Ovary (tissue), 7 donors: ENCODE measurements at regions not wholly inside any gene's neighbourhood (a gene's known extent, or its start where the extent isn't known, plus 50 kb on each side); places are given as distances from the start of the nearest gene placed in this dataset.

Source experiments
- DNase-seq, 5 donors: peaks; one replicate each; pipeline ENCODE4 v3.0.0-alpha.2; 2019 to 2020
- H3K27ac ChIP-seq, 2 donors: fragments of 200-600 bp; one replicate each; pipeline versions ENCODE4 v1.5.1 to v1.8.0; 2019 to 2022
- H3K27me3 ChIP-seq: fragments of 200-600 bp; one replicate; pipeline ENCODE4 v1.8.0; 2022
- H3K36me3 ChIP-seq: fragments of 200-600 bp; sonication (generic); one replicate; pipeline ENCODE4 v1.5.1; 2019
- H3K4me1 ChIP-seq: one replicate; pipeline ENCODE4 v1.8.1; 2013; ENCODE audit warnings: mild to moderate bottlenecking, moderate library complexity; ENCODE audit not compliant: insufficient read depth
- H3K4me3 ChIP-seq: fragments of 200-600 bp; sonication (generic); one replicate; pipeline ENCODE4 v1.5.1; 2017
- H3K9me3 ChIP-seq, 2 donors: fragments of 200-600 bp in 1 of 2; sonication (generic) in 1 of 2; one replicate each; pipeline versions ENCODE4 v1.5.1 to v1.8.1; 2013 to 2019; ENCODE audit warnings: mild to moderate bottlenecking in 1 of 2, moderate library complexity in 1 of 2
- EP300 ChIP-seq: sonication (generic); formaldehyde crosslinking; IDR thresholded peaks from one replicate; pipeline ENCODE4 v1.6.1; 2017; ENCODE audit warnings: antibody characterized with exemption
- POLR2A ChIP-seq: fragments of 450-650 bp; IDR thresholded peaks from one replicate; pipeline ENCODE4 v1.6.1; 2017; ENCODE audit warnings: antibody characterized with exemption, mild to moderate bottlenecking, moderate library complexity
- WGBS, 3 donors: extraction: QIAGEN DNeasy Blood & Tissue Kit in 1 of 3; methylation state at CpG; one replicate each; pipeline versions ENCODE4 v1.1.5 to v1.1.7; 2013 to 2017; 5-methylcytosine and 5-hydroxymethylcytosine counted together
- intact Hi-C, 4 donors: fragments of 100-400 bp; cut with DNase I; formaldehyde crosslinking; loops; one replicate each; pipeline versions ENCODE4 v1.11.0 to v1.15.1; 2022 to 2023
- TF ChIP-seq, protein P1 (sequence below), 3 donors: fragments of 450-650 bp in 2 of 3; fragments of 200-600 bp in 1 of 3; IDR thresholded peaks; one replicate each; pipeline versions ENCODE4 v1.5.1 to v1.8.0; 2016 to 2022; ENCODE audit warnings: antibody characterized with exemption in 3 of 3, mild to moderate bottlenecking in 1 of 3
- donor health status: DM: no; HTN: no; CAD: no; lungs with moderate emphysema.
- donor health status: DM: no; HTN: no; CAD: no.
- donor health status: Bipolar disorder and iron deficiency.
- donor health status: DM: no; HTN: no; CAD: no.
- donor health status: DM: yes; HTN: yes; CAD: no.

DNA sequence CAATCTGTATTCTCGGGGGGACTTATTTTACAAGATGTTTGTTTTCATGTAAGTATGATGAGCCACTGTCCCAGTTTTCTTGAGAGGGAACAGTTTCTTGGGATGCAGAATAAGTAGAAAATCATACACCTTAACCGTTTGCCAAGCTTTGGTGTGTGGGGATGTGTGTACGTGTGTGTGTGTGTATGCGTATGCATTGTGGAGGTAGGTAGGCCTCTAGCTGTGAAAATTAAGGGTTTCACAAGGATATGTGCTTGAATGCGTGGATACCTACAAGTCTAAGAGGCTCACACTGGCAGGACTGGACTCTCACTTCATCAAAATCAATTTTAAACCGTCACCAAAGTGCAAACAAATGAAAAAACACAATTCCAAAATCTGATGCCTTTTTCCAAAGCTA, 204.2 kb upstream of the RBMS1 start:
- intact Hi-C loops = no loop called here
- DNase-seq = no peak
- no peaks in the 10 kb centered on the region for H3K36me3 ChIP-seq
- H3K27me3 ChIP-seq = no peaks in the 10 kb centered on the region
- TF ChIP-seq, protein P1, sequence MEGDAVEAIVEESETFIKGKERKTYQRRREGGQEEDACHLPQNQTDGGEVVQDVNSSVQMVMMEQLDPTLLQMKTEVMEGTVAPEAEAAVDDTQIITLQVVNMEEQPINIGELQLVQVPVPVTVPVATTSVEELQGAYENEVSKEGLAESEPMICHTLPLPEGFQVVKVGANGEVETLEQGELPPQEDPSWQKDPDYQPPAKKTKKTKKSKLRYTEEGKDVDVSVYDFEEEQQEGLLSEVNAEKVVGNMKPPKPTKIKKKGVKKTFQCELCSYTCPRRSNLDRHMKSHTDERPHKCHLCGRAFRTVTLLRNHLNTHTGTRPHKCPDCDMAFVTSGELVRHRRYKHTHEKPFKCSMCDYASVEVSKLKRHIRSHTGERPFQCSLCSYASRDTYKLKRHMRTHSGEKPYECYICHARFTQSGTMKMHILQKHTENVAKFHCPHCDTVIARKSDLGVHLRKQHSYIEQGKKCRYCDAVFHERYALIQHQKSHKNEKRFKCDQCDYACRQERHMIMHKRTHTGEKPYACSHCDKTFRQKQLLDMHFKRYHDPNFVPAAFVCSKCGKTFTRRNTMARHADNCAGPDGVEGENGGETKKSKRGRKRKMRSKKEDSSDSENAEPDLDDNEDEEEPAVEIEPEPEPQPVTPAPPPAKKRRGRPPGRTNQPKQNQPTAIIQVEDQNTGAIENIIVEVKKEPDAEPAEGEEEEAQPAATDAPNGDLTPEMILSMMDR (IDR thresholded peaks at IDR 0.05) = no peak
- TF ChIP-seq POLR2A = no peak
- TF ChIP-seq EP300 = no peak
- no peak overlapping the region for H3K27ac ChIP-seq
- H3K4me1 ChIP-seq = no peaks in the 10 kb centered on the region
- WGBS, 3 donors = 97 to 98% (median 97%) methylated on average over 6 of the region's 6 CpGs
- no peaks in the 10 kb centered on the region for H3K9me3 ChIP-seq
- no peak overlapping the region for H3K4me3 ChIP-seq

DNA sequence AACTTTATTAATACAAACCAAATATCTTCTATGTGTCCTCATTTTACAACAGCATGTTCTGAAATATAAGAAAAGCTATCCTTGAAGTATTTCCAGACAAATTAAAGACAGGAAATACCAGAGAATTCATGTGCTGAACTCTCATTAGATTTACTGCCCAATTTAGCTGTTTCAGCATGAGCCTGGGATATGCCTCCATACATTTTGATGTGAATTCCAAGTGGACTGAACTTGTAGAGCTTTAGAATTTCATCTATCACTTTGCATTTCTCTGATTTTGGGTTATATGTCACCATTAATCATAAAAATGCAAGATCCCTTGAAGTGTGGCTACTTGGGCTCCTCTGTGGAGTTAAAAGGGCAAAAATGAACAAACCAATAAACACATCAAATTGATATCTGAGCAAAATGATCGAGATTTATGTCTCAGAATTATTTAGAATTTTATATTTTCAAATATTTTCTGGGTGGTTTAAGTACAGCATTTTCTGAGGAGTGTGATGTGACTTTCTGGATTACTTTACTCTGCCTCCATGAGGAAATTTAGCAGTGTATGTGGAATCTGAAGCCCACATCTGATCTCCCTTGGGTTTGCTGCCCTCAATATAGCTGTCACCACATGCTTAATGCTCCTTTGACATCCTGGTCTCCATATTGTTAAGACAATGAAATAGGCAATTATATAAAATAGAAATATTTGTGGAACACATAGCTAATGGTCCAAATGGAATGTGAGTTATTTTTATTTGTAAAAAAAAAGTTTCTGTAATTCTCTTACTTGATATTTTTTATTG, 206.6 kb upstream of the RBMS1 start:
- 28 to 58% (median 38%) methylated on average over 1 of the region's 1 CpG for WGBS, 3 donors
- Histone ChIP-seq H3K4me1 (no peaks in the 10 kb centered on the region), H3K27ac (no peak overlapping the region), H3K36me3 (no peaks in the 10 kb centered on the region), H3K27me3 (no peaks in the 10 kb centered on the region), H3K9me3 (no peaks in the 10 kb centered on the region), H3K4me3 (no peak overlapping the region)
- DNase-seq = no peak
- TF ChIP-seq EP300 (no peak), POLR2A (no peak)
- TF ChIP-seq, protein P1 (IDR thresholded peaks at IDR 0.05) = no peak
- intact Hi-C loops = no loop called here

DNA sequence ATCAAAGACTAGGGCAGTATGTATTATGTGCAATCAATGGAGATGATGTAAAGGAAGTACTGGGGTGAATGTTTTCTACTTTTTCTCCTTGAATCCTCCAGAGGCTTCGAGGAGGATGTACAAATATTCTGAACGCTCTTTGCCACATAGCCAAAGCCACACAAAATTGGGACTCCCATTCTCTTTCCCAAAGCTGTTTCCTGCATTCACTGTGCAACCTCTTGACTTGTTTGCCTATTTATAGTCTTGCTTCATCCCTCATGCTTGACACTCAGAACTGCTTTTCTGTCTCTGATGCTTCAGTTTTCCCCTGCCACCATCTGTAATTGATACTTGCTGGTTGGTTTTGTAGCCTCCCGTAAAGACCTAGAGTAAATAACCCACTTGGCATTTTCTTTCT, 208.2 kb upstream of the RBMS1 start:
- Histone ChIP-seq H3K4me3 (no peak overlapping the region), H3K4me1 (no peaks in the 10 kb centered on the region), H3K27ac (no peak overlapping the region), H3K36me3 (no peaks in the 10 kb centered on the region), H3K27me3 (no peaks in the 10 kb centered on the region), H3K9me3 (no peaks in the 10 kb centered on the region)
- intact Hi-C loops = no loop called here
- TF ChIP-seq POLR2A = no peak
- TF ChIP-seq, protein P1 (IDR thresholded peaks at IDR 0.05) = no peak
- no peak for TF ChIP-seq EP300
- WGBS, 3 donors = 55 to 58% (median 56%) methylated on average over 3 of the region's 3 CpGs
- no peak for DNase-seq

DNA sequence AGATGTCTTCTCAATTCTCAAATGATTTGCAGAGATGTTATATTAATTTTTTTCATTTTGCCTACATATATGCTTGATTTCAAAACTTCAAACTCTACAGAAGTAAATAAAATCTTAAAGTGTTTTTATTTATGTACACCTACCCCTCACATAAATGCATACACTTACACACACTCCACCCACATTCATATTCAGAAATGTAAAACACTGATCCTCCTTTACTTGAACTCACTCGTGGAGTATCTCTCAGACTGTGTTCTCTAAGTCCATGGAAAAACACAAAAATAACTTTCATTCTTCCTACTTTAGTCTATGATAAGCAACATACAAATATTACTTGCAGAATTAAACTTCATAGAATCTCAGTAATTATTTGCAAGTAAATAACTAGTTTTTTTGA, 209.1 kb upstream of the RBMS1 start:
- WGBS, 3 donors = 12 to 42% (median 13%) methylated on average over 1 of the region's 1 CpG
- TF ChIP-seq POLR2A (no peak), EP300 (no peak)
- TF ChIP-seq, protein P1 (IDR thresholded peaks at IDR 0.05) = no peak

More for the DNA sequence above, 209.1 kb upstream of the RBMS1 start:
- DNase-seq = no peak
- Histone ChIP-seq H3K27ac (no peak overlapping the region), H3K4me3 (no peak overlapping the region), H3K27me3 (no peaks in the 10 kb centered on the region), H3K9me3 (no peaks in the 10 kb centered on the region), H3K36me3 (no peaks in the 10 kb centered on the region), H3K4me1 (no peaks in the 10 kb centered on the region)
- intact Hi-C loops = no loop called here
